ENCODE measurements at regions not wholly inside any gene's neighbourhood (a gene's known extent, or its start where the extent isn't known, plus 50 kb on each side); places are given as distances from the start of the nearest gene placed in this dataset.

GRCh38 chr5:56479126-56479525, 246.0 kb upstream of the ANKRD55 start:
- H3K4me3 ChIP-seq = no peak overlapping the region
- no peaks in the 10 kb centered on the region for H3K9me3 ChIP-seq
- H3K4me1 ChIP-seq = no peaks in the 10 kb centered on the region
- DNase-seq = no peak
- WGBS, 3 donors = 75 to 88% (median 77%) methylated on average over 3 of the region's 3 CpGs
- no peaks in the 10 kb centered on the region for H3K36me3 ChIP-seq (ENCODE audit: insufficient read depth in 1 of 2, low read depth in 1 of 2)
- H3K27ac ChIP-seq = no peak overlapping the region
- no peak for ATAC-seq
- intact Hi-C loops (cut with DNase I) = no loop called here
- no peak for TF ChIP-seq CTCF (IDR thresholded peaks at IDR 0.05)
- peaks cover 0 to 40% (median 7%) of the 10 kb centered on the region in 3 donors for H3K27me3 ChIP-seq (ENCODE audit: insufficient read depth in 3 of 3, low read length in 2 of 3)

GRCh38 chr5:56478062-56478461, 244.9 kb upstream of the ANKRD55 start:
- intact Hi-C loops (cut with DNase I) = no loop called here
- H3K27ac ChIP-seq = no peak overlapping the region
- DNase-seq (no peak), ATAC-seq (no peak)
- TF ChIP-seq CTCF (IDR thresholded peaks at IDR 0.05) = no peak
- 98 to 99% (median 99%) methylated on average over 3 of the region's 3 CpGs for whole genome bisulfite sequencing, 3 donors
- no peaks in the 10 kb centered on the region for H3K9me3 ChIP-seq
- H3K27me3 ChIP-seq (ENCODE audit: insufficient read depth in 3 of 3, low read length in 2 of 3) = peaks cover 0 to 35% (median 7%) of the 10 kb centered on the region in 3 donors
- H3K4me1 ChIP-seq = no peaks in the 10 kb centered on the region
- no peaks in the 10 kb centered on the region for H3K36me3 ChIP-seq (ENCODE audit: insufficient read depth in 1 of 2, low read depth in 1 of 2)
- no peak overlapping the region for H3K4me3 ChIP-seq

GRCh38 chr5:56476487-56476856, 243.3 kb upstream of the ANKRD55 start:
- Histone ChIP-seq H3K27me3 (ENCODE audit: insufficient read depth in 3 of 3, low read length in 2 of 3) (peaks cover 0 to 25% (median 3%) of the 10 kb centered on the region in 3 donors), H3K4me1 (no peaks in the 10 kb centered on the region), H3K4me3 (no peak overlapping the region), H3K9me3 (no peaks in the 10 kb centered on the region), H3K27ac (no peak overlapping the region), H3K36me3 (ENCODE audit: insufficient read depth in 1 of 2, low read depth in 1 of 2) (no peaks in the 10 kb centered on the region)
- no peak for ATAC-seq
- no peak for DNase-seq
- intact Hi-C loops (cut with DNase I) = no loop called here
- 79 to 84% (median 82%) methylated on average over 5 of the region's 5 CpGs for WGBS, 3 donors
- TF ChIP-seq CTCF (IDR thresholded peaks at IDR 0.05) = no peak

- Histone ChIP-seq H3K36me3 (ENCODE audit: insufficient read depth in 1 of 2, low read depth in 1 of 2) (no peaks in the 10 kb centered on the region), H3K27me3 (ENCODE audit: insufficient read depth in 3 of 3, low read length in 2 of 3) (peaks cover 0 to 19% (median 0%) of the 10 kb centered on the region in 3 donors), H3K4me3 (no peak overlapping the region), H3K9me3 (no peaks in the 10 kb centered on the region), H3K4me1 (no peaks in the 10 kb centered on the region), H3K27ac (no peak overlapping the region)
- DNase-seq (no peak), ATAC-seq (no peak)
- intact Hi-C loops (cut with DNase I) = no loop called here
- no peak for TF ChIP-seq CTCF (IDR thresholded peaks at IDR 0.05)
- 46 to 60% (median 50%) methylated on average over 4 of the region's 4 CpGs for WGBS, 3 donors
Measured at GRCh38 chr5:56475689-56476486, 242.8 kb upstream of the ANKRD55 start.

GRCh38 chr5:56471707-56472106, 238.6 kb upstream of the ANKRD55 start:
- intact Hi-C loops (cut with DNase I) = no loop called here
- Histone ChIP-seq H3K9me3 (no peaks in the 10 kb centered on the region), H3K27me3 (ENCODE audit: insufficient read depth in 3 of 3, low read length in 2 of 3) (no peaks in the 10 kb centered on the region), H3K4me1 (no peaks in the 10 kb centered on the region), H3K36me3 (ENCODE audit: insufficient read depth in 1 of 2, low read depth in 1 of 2) (no peaks in the 10 kb centered on the region), H3K4me3 (no peak overlapping the region), H3K27ac (no peak overlapping the region)
- WGBS, 3 donors = 81 to 86% (median 85%) methylated on average over 2 of the region's 2 CpGs
- ATAC-seq (no peak), DNase-seq (no peak)
- TF ChIP-seq CTCF (IDR thresholded peaks at IDR 0.05) = no peak

Measured in psoas muscle (tissue), 7 donors.